IPS-18a (cell line): ENCODE measurements at regions not wholly inside any gene's neighbourhood (a gene's known extent, or its start where the extent isn't known, plus 50 kb on each side); places are given as distances from the start of the nearest gene placed in this dataset.

Source experiments
- H3K27ac ChIP-seq: one replicate; pipeline ENCODE4 v1.5.1; 2013; ENCODE audit warnings: low read length
- H3K27me3 ChIP-seq: one replicate; pipeline ENCODE4 v1.6.1; 2013; ENCODE audit warnings: mild to moderate bottlenecking, low read length; ENCODE audit not compliant: control insufficient read depth, insufficient read depth
- H3K36me3 ChIP-seq: one replicate; pipeline ENCODE4 v1.6.1; 2013; ENCODE audit warnings: low read depth, low read length; ENCODE audit not compliant: control insufficient read depth
- H3K4me1 ChIP-seq: one replicate; pipeline ENCODE4 v1.6.1; 2013; ENCODE audit warnings: low read depth, low read length; ENCODE audit not compliant: control insufficient read depth
- H3K4me3 ChIP-seq: one replicate; pipeline ENCODE4 v1.5.1; 2013; ENCODE audit warnings: low read length
- H3K9ac ChIP-seq: one replicate; pipeline ENCODE4 v1.6.1; 2013; ENCODE audit warnings: mild to moderate bottlenecking, low read length, moderate library complexity
- H3K9me3 ChIP-seq: one replicate; pipeline ENCODE4 v1.6.1; 2013; ENCODE audit warnings: low read depth, low read length; ENCODE audit not compliant: control insufficient read depth

DNA sequence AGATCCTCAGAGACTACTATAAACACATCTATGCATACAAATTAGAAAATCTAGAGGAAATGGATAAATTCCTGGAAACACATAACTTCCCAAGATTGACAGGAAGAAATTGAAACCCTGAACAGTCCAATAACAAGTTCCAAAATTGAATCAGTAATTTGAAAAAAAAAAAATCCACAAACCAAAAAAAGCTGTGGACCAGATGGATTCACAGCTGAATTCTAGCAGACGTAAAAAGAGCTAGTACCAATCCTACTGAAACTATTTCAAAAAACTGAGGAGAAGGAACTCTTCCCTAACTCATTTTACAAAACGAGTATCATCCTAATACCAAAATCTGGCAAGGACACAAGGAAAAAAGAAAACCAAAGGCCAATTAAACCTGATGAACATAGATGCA, 77.0 kb upstream of the FXR1 start:
- no peaks in the 10 kb centered on the region for H3K27me3 ChIP-seq
- no peaks in the 10 kb centered on the region for H3K36me3 ChIP-seq
- no peaks in the 10 kb centered on the region for H3K4me1 ChIP-seq
- H3K4me3 ChIP-seq: no peak overlapping the region
- no peak overlapping the region for H3K9ac ChIP-seq
- H3K27ac ChIP-seq: no peak overlapping the region
- no peaks in the 10 kb centered on the region for H3K9me3 ChIP-seq

DNA sequence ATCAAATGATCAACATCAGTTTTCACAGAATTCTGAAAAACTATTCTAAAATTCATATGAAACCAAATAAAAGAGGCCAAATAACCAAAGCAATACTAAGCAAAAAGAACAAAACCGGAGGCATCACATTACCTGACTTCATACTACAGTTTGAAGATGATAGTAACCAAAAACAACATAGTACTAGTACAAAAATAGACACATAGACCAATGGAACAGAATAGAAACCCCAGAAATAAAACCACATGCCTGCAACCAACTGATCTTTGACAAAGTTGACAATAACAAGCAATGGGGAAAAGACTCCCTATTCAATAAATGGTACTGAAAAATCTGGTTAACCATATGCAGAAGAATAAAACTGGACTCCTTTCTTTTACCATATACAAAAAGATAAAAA, 75.7 kb upstream of the FXR1 start:
- H3K27ac ChIP-seq: no peak overlapping the region
- no peak overlapping the region for H3K9ac ChIP-seq
- no peak overlapping the region for H3K4me3 ChIP-seq
- no peaks in the 10 kb centered on the region for H3K36me3 ChIP-seq
- no peaks in the 10 kb centered on the region for H3K27me3 ChIP-seq
- no peaks in the 10 kb centered on the region for H3K4me1 ChIP-seq
- peaks cover 2% of the 10 kb centered on the region for H3K9me3 ChIP-seq

DNA sequence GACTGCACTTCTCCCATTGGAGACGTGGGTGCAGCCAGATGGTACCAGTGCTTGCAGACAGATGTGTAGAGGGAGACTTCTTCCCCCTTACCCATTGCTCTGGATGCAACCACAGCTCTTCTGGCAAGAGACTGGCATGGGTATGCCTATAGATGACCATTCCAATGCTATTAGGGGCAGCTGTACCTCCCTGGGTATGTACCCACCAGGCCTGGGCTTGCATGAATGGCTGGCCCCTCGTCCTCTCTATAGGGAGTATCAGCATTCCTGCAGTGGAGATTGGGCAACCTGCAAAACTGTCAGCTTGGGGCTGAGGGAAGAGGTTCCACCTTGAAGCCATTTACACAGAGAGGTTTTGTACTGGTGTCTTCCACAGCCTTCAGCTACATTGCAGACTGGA, 57.6 kb upstream of the FXR1 start:
- Histone ChIP-seq H3K4me1 (peaks cover 5% of the 10 kb centered on the region), H3K27ac (no peak overlapping the region), H3K27me3 (no peaks in the 10 kb centered on the region), H3K9me3 (no peaks in the 10 kb centered on the region), H3K36me3 (no peaks in the 10 kb centered on the region), H3K9ac (no peak overlapping the region), H3K4me3 (no peak overlapping the region)

DNA sequence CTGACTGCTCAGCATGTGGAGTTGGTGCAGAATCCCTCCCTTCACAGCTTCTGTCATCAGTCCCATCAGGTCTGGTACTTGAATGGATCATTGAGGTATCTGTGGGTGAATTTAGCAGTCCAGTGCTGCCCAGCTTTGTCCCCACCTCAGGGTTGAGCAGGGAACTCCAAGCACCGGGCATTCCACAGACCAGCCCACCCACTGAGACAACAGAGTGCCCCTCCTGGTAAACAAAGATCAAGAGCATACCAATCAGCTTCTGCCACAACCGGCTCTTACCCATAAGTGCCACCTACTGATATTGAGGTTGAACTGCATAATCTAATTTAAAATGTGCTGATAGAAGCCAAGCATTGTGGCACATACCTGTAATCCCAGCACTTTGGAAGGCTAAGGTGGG, 57.1 kb upstream of the FXR1 start:
- Histone ChIP-seq H3K9me3 (no peaks in the 10 kb centered on the region), H3K36me3 (no peaks in the 10 kb centered on the region), H3K4me3 (no peak overlapping the region), H3K27ac (no peak overlapping the region), H3K9ac (no peak overlapping the region), H3K4me1 (peaks cover 5% of the 10 kb centered on the region), H3K27me3 (no peaks in the 10 kb centered on the region)

DNA sequence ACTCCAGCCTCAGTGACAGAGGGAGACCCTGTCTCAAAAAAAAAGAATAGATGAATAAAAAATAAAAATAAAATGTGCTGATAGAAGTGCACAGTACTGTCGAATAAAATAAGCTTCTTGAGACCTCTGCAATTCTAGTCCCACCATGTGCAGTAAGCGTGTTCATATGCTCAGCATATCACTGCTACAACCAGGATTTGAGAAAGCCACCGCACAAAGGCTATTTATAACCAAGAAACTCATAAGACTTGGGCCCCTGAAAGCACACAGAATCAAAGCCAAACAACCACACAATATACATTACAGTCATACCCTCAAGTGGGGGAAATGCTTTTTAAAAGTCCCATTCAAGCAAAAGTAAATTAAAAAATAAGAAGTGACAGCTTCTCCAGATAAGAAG, 56.5 kb upstream of the FXR1 start:
- no peaks in the 10 kb centered on the region for H3K9me3 ChIP-seq
- H3K36me3 ChIP-seq: no peaks in the 10 kb centered on the region
- peaks cover 5% of the 10 kb centered on the region for H3K4me1 ChIP-seq
- no peak overlapping the region for H3K9ac ChIP-seq
- no peaks in the 10 kb centered on the region for H3K27me3 ChIP-seq
- H3K4me3 ChIP-seq: no peak overlapping the region
- H3K27ac ChIP-seq: no peak overlapping the region

DNA sequence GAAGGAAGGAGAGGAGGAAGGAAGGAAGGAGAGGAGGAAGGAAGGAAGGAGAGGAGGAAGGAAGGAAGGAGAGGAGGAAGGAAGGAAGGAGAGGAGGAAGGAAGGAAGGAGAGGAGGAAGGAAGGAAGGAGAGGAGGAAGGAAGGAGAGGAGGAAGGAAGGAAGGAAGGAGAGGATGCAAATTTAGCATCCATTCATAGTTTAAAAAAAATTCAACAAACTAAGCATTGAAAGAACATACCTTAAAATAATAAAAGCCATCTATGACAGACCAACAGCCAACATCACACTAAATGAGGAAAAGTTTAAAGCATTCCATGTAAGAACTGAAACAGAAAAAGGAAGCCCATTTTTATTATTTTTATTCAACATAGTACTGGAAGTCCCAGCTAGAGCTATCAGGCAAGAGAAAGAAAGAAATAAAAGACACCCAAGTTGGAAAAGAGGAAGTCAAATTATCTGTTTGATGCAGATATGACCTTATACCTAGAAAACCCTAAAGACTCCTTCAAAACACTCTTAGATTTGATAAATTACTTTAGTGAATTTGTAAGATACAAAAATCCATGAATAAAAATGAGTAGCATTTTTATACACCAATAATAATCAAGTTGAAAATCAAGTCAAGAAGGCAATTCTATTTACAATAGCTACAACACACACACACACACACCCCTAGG, 52.2 kb upstream of the FXR1 start:
- Histone ChIP-seq H3K27ac (no peak overlapping the region), H3K4me1 (peaks cover under 1% of the 10 kb centered on the region), H3K9me3 (no peaks in the 10 kb centered on the region), H3K4me3 (no peak overlapping the region), H3K36me3 (no peaks in the 10 kb centered on the region), H3K9ac (no peak overlapping the region), H3K27me3 (no peaks in the 10 kb centered on the region)
